IPS DF 19.7 (cell line): ENCODE measurements at regions not wholly inside any gene's neighbourhood (a gene's known extent, or its start where the extent isn't known, plus 50 kb on each side); places are given as distances from the start of the nearest gene placed in this dataset.

Experiments
- DNase-seq: peaks from one replicate; pipeline ENCODE4 v3.0.0-alpha.2; 2013; ENCODE audit warnings: low read depth, low spot score

- DNase-seq = no peak
These were observed 507.1 kb downstream of the TMEM182 start for GRCh38 chr2:103268841-103269498.

GRCh38 chr2:103276869-103277268 lies 515.0 kb downstream of the TMEM182 start:
- DNase-seq = no peak

- no peak for DNase-seq
These were observed 522.9 kb downstream of the TMEM182 start for GRCh38 chr2:103284750-103285149.

- DNase-seq = no peak
These were observed 523.5 kb downstream of the TMEM182 start for GRCh38 chr2:103285354-103285753.

- no peak for DNase-seq
These were observed 525.9 kb downstream of the TMEM182 start for GRCh38 chr2:103287746-103288145.

- DNase-seq = no peak
These were observed 526.9 kb downstream of the TMEM182 start for GRCh38 chr2:103288696-103289095.

GRCh38 chr2:103289105-103289725 lies 527.4 kb downstream of the TMEM182 start:
- DNase-seq = no peak

GRCh38 chr2:103292573-103292972 lies 530.7 kb downstream of the TMEM182 start:
- DNase-seq = no peak

GRCh38 chr2:103293067-103293741 lies 531.4 kb downstream of the TMEM182 start:
- DNase-seq = no peak

- no peak for DNase-seq
These were observed 531.9 kb downstream of the TMEM182 start for GRCh38 chr2:103293742-103294077.

GRCh38 chr2:103294420-103294819 lies 532.6 kb downstream of the TMEM182 start:
- DNase-seq = no peak

GRCh38 chr2:103295591-103295990 lies 533.8 kb downstream of the TMEM182 start:
- no peak for DNase-seq

GRCh38 chr2:103324671-103325070 lies 562.8 kb downstream of the TMEM182 start:
- DNase-seq = no peak

- DNase-seq = no peak
These were observed 565.6 kb downstream of the TMEM182 start for GRCh38 chr2:103327386-103327785.

- no peak for DNase-seq
These were observed 566.1 kb downstream of the TMEM182 start for GRCh38 chr2:103327966-103328365.

- DNase-seq = no peak
These were observed 573.6 kb downstream of the TMEM182 start for GRCh38 chr2:103335403-103335802.

- DNase-seq = no peak
These were observed 577.0 kb downstream of the TMEM182 start for GRCh38 chr2:103338819-103339218.

- no peak for DNase-seq
These were observed 584.9 kb downstream of the TMEM182 start for GRCh38 chr2:103346780-103347179.

- DNase-seq = no peak
These were observed 591.9 kb downstream of the TMEM182 start for GRCh38 chr2:103353774-103354173.

- no peak for DNase-seq
These were observed 593.5 kb downstream of the TMEM182 start for GRCh38 chr2:103355287-103355686.

GRCh38 chr2:103361712-103362111 lies 599.9 kb downstream of the TMEM182 start:
- no peak for DNase-seq

- no peak for DNase-seq
These were observed 601.8 kb downstream of the TMEM182 start for GRCh38 chr2:103363639-103364038.

- DNase-seq = no peak
These were observed 602.3 kb downstream of the TMEM182 start for GRCh38 chr2:103364177-103364576.
